GM19463 (cell line): ENCODE measurements at regions not wholly inside any gene's neighbourhood (a gene's known extent, or its start where the extent isn't known, plus 50 kb on each side); places are given as distances from the start of the nearest gene placed in this dataset.
"Not testable (repeated sequence)": the region's sequence is repeated elsewhere in the genome, so short reads cannot be mapped to it uniquely, and the experiment has no call there.

ENCODE experiments used
- ATAC-seq: cut with Tn5 transposase; IDR thresholded peaks from one replicate; pipeline ENCODE4 v1.9.1; 2021; ENCODE audit warnings: mild to moderate bottlenecking, moderate library complexity; ENCODE audit not compliant: unreplicated experiment

DNA sequence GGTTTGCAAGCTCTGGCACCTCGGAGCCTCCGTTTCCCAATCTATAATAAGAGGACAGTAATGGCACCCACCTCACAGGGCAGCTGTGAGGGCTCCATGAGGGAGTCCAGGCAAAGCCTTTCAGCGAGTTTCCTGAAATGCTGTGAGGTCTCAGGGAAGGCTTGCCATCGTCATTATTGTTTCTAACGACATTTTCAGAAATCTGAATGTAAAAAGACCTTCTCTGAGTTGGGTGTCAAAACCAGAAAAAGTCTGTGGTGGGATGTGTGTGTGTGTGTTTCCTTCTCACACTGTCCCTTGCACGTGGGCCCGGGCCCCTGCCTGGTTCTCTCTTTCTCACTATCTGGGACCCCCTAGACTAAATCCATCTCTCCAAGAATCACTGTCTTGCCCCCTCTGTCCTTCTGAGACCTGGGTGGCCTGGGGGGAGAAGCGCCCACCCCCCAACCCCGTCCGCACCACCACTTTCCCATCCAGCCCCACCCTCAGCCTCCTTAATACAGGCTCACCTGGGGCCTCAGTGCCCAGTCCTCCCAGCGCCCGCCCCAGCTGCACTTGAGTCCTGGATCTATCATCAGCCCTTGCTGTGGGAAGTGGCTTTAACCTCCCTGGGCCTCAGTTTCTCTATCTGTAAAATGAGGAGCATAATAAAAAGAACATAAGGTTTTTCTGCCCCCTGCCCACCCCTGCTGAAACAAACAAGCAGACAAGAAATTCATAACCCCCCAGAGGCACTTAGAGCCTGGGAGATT lies 180.3 kb downstream of the C9orf50 start:
- no peak for ATAC-seq

DNA sequence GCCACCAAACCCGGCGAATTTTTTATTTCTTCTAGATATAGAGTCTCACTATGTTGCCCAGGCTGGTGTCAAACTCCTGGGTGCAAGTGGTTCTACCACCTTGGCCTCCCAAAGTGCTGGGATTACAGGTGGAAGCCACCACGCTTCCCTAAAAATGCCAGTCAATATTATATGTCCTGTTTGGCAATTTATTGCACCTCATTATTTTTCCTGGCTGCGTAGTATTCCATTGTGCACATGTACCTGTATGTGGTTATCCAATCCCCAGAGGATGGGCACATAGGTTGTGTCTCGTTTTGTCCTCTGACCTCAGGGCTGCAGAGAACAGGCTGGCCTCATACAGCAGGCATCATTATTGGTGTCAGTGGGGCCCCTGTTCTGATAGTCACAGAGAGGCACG lies 181.7 kb downstream of the C9orf50 start:
- ATAC-seq, result no peak

DNA sequence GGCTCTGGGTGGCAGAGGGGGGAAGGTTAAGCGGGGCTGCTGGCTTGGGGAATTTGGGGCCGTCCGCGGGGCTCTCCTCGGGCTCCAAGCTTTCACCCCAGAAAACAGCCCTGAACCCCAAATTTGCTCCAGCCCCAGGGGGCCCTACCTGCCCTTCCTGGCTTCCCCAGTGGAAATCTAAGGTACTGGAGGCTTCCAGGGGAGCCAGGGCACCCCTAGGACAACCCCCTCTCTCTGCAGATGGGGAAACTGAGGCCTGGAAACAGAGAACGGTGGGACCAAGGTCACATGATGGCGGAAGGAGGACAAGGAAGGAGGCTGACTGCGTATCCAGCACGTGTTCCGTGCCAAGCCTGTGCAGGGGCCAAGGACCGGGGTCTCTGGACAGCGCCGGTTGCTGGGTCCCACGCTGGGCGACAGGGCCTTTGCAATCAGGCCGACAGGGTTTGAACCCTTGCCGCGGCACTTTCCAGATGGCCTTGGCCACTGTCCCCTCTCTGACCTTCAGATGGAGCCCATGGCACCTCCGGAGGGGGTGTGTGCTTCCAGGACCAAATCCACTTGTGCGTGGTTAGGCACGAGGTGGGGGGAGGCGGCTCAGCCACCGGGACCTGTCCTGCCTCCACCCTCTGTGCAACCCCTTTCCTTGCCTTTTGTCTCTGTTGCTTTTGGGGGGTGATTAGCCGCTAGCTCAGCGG lies 183.1 kb downstream of the C9orf50 start:
- no peak for ATAC-seq

DNA sequence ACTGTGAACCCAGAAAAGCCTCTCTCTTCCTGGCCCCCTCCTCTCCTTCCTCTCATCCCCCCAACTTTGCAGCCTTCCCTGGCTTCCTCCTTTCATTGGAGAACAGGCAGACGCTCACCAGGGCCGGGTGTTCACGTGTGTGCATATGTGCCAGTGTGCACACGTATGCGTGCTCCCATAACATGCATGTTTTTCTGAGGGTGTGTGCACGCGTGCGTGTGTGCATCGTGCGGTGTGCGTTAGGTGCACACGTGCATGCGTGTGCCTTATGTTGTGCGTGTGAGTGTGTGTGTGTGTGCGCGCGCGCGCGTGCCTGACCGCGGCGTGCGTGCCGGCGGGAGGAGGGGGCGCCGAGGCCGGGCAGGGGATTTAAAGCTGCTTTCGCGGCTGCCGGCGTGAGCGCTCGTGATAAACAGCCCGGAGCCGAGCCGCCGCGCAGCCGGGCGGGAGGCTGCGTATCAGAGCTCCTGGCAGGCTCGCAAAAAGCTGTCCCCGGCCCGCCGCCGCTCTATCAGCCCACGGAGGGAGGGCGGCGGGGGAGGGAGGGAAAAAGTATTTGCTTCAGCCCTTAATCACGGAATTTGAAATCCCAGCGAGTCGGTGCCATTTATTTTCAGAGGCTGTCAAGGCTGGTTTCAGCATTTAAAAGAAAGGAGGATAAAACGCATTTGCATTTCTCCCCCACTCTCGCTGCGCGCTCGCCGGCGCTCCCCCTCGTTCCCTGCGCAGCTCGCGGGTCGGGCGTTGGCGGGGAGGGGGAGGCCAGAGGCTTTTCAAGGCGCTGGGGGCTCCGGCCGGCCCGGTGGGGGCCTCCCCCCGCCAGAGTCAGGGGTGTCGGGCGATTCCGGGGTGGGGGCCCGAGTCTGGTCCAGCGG lies 183.9 kb downstream of the C9orf50 start:
- ATAC-seq, result no peak

DNA sequence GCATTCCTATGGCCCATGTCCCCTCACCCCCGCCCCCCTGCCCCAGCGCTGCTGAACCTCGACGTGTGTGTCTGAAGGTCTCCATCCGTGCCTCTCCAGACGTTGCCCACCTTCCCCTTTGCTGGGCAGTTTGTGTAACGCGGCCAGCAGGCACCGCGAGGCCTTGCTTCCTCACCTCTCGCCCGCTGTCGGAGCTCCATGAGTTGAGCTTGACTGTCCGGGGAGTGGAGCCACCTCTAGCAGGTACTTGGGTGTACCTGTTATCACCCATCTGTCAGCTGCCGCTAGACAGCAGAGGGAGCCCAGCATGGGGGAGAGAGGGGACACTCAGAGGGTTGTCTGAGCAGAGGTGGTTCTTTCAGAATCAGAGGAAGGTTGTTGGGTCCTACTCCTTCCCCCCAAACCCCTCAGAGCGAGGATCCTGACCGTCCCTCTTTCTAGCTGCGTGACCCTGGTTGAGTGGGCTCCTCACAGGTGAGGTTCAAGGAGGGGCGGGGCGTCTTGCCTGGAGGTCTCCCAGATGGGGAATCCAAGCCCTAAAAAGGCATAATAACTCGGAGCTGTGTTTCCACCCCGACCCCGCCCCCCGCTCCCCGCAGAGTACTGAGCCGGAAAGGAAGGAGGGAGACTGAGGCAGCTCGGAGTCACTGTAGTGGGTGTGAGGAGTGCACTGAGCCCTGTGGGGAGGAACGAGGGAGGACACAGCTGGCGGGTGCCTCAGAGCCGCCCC lies 184.7 kb downstream of the C9orf50 start:
- ATAC-seq, result no peak

DNA sequence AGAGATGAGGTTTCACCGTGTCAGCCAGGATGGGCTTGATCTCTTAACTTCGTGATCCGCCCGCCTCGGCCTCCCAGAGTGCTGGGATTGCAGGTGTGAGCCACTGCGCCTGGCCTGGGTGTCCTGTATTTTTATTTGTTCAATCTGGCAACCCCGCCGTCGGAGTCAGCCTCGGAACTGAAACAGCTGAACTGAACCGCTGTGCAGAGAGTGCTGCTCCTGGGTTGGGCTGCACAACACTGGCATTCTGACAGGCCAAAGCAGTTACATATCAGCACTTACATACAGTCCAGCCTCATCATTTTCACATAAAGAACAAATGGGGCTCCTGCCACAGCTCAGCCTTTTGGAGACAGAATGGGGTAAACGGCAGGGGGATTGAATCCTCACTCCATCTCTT lies 185.6 kb downstream of the C9orf50 start:
- no peak for ATAC-seq

DNA sequence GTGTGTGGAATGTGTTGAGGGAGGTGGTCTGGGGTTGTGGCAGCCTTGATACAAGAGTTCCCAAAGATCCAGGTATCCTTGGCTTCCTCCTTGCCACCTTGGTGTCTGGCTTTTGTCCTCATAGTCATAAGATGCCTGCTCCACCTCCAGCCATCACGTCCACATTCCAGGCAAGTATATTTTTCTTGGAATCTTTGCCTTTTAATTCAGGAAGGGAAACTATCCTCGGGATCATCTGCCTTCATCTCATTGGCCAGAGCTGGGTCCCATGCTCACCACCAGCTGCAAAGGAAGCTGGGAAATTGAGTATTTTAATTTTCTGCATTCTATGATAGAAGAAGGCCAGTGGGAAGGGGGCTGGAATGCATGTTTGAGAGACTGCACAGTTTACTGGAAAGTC lies 186.7 kb downstream of the C9orf50 start:
- ATAC-seq, result no peak

DNA sequence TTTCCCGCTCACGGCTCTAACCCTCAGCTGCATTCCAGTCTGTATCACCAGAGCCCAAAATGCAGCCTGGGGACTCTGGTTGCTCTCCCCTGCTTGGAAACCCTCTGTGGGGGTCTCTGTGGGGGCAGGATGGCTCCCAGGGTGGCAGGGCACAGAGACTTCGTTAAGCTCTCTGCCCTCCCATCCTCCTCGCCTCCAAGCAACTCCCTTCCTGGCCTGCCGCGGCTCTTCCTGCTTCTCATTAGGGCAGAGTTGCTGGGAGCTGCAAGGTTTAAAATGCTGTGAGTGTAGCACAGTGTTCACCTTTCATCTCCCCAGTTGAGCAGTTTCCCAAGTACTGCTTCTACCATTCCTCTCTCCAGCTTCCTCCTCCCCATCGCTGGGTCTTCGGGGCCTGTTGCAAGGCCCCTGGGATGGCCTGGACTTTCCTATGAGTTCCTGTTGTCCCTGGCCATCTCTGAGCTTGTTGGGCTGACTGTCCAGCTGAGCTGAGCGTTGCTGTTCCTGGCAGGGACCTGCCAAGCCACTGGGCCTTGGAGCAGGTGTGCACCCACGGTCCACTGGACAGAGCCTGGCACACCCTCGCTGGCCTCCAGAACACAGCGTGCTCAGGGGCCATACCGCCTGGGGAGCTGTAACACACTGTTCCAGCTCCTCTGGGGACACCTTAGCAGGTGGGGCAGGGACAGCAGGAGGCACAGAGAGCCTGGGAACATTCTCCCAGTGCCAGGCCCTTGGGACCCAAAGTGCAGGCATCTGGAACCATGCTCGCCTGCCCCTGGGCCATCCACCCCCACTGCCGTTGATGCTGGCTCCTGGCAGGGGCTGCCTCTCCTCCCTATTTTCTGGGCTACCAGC lies 188.4 kb downstream of the C9orf50 start:
- no peak for ATAC-seq

DNA sequence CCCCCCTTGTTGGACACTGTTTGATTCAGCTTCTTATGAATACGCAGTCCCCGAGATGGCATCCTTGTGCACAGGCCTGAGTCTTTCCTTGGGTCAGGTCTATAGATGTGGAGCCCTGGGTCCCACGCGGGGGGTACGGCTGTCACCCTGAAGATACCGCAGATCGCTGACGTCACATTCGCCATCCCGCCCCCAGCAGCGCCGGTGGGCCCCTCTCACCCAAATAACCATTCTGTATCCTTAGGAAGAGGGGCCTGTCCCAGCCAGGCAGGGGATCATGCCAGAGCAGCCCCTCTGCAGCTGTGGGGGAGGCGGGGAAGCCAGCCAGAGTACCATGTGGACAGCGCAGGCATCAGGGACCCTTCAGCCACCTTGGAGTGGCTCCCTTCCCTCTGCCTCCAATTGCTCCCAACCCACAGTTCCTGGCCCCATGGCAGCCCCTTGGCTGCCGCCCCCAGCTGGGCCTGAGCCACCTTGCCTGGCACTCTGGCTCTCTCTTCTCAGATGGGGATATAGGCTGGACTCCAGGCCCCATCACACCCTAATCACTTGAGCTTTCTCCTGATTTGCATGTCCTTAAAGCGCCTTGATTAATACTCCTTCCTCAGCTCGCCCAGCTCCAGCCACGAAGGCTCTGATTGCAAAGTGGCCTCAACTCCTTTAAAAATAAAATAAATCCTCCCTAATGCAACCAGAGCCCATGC lies 189.8 kb downstream of the C9orf50 start:
- no peak for ATAC-seq

DNA sequence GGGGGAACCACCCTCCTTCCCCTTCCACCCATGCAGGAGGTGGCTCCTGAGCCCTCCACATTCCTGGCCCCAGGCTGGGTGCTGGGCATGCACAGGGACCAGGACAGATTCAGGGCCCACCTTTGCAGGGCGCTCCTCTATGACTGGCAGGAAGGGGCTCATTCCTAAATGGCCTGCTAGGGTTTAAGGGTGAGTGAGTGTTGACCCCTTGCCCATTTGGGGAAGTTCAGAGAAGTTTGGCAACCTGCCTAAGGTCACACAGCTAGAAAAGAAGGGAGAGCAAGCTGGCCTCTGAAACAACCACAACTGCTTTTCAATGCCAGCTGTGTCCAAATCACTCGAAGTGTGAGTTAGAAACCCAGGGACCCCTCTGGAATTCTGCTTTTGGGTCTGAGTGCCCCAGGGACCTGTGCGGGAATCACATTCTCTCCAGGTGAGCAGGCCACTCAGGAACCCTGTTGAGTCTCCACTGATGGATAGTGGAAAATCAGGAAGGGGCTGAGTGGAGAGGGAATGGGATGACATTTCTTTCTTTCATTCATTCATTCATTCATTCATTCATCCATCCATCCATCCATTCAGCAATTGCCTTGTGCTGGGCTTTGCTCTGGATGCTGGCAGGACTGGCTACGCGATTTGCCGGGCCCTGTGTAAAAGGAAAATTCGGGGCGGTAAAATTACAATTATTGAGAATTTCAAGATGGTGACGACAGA lies 191.9 kb downstream of the C9orf50 start:
- ATAC-seq, result no peak

DNA sequence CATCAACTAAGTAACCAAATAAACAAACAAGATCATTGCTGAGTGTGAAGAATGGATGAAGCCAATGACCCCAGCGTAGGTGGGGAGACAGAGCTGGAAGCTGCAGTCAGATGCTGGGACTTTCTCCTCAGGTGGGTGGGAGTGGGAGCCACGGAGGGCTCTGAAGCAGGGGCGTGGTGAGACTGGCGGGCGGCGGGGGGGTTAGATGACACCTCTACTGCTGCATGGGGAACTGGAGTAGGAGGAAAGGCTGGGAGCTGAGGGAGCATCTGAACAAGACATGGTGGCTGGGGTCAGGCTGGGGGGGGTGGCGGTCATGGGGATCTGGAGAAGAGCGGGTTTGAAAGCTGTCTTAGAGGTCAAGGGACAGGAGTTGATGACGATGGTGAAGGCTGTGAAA lies 193.8 kb downstream of the C9orf50 start:
- ATAC-seq, result no peak

DNA sequence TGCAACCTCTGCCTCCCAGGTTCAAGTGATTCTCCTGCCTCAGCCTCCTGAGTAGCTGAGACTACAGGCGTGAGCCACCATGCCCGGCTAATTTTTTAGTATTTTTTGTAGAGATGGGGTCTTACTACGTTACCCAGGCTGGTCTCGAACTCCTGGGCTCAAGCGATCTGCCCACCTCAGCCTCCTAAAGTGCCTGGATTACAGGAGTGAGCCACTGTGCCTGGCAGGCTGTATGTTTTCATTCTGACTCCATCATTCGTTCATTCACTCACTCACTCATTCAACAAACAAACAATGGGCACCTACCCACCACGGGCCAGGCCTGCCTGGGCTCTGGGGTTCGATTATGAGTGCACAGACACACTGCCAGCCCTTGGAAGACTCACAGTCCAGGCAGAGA lies 197.1 kb downstream of the C9orf50 start:
- not testable (repeated sequence) for ATAC-seq

DNA sequence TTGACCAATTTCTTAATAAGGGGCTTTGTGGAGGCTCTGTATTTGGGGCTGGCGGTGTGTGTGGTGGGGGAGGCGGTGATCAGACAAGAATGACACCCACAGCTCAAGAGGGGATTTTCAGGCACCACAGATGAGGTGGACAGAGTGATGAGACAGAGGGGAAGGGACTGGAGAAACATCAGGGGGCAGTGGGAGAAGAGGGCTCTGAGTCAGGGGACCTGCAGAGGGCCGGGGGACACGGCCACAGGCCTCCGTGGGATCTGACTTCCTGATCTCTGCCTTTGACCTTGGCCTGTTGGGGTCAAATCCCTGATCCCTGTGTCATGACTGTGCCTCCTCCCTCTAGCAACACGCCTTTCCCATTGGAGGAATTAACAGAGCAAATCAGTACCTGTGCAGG lies 197.7 kb downstream of the C9orf50 start:
- ATAC-seq, result no peak

DNA sequence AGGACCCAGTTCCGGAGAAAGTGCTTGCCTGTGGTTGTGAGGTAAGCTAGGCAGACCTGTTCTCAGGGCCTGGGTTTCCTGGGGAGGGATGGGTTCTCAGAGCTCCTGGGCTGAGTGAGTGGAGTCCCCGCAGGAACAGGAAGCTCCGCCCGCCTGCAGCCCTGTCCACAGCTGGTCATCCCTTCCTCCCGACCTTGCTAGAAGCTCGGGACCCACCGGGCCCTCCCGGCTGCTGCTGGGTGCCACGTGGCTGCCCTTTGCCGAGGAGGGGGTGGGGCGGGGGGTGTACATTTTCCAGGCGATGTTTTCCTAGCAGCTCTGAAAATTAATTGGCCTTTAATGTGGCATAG lies 198.1 kb downstream of the C9orf50 start:
- ATAC-seq, result no peak

DNA sequence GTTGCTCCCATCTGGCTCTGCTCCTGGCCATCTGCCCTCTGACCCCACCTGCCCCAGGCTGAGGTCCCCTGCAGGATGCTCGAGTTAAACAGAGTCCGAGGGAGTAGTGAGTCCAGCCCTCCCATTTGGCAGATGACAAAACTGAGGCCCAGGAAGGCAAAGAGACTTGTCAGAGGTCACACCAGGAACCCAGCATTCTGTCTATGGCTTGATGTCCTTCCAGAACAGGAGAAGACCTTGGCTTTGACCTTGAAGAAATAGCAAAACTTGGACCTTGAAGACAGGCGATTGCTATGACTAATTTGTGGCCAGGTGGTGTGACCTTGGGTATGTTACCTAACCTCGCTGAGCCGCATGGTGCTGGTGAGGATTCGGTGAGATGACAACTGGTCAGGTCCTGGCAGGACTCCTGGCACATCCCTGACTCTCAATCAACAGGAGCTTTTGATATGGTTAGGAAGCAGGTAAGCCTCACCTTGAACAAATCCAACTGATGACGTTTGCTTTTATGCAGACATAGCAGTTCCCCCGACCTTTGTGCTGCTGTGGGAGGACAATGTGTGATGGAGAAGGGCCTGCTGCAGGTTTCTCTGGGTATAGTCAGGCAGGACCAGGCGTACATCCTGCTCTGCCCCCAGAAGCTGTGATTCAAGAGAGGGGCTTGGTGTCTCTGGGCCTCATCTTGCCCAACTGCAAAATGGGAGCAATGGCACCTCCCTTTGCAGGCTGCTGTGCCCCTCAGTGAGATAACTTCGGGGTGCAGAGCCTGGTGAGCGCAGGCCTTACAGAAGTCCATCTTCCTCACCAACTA lies 198.7 kb downstream of the C9orf50 start:
- ATAC-seq, result no peak

DNA sequence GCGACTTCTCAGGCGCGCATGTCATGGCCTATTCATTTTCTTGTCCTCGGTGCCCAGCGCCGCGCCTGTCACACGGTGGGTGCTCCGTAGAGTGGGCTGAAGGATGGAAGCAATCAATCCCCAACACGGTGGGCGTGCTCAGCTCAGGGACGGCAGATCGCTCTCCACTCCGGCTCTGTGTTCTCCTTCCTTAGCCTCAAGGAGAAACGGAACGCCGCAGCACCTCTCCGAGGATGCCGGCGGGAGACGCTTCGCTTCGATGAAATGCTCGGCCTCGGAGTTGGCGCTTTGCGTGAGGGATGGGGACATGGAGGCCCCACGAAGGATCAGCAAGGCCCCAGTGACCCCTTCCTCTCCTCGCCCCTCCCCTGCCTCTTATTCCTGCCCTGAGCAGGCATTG lies 199.5 kb downstream of the C9orf50 start:
- no peak for ATAC-seq

DNA sequence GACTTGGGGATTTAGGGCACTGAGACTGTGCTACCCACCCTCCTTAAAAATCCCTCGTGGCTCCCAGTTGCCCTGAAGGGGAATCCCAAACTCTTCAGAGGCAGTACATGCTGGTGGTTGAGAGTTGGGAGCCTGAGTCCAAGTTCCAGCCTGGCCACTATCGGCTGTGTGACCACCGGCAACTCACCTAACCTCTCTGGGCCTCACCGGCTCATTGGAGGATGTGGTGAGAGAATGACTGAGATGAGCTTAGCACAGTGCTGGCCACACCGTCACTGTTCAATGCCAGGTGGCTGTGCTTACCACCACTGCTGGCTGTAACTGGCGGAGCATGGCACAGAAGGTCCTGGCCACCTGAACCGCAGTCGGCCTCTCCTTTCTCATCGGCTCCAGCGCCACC lies 200.2 kb downstream of the C9orf50 start:
- ATAC-seq, result no peak

DNA sequence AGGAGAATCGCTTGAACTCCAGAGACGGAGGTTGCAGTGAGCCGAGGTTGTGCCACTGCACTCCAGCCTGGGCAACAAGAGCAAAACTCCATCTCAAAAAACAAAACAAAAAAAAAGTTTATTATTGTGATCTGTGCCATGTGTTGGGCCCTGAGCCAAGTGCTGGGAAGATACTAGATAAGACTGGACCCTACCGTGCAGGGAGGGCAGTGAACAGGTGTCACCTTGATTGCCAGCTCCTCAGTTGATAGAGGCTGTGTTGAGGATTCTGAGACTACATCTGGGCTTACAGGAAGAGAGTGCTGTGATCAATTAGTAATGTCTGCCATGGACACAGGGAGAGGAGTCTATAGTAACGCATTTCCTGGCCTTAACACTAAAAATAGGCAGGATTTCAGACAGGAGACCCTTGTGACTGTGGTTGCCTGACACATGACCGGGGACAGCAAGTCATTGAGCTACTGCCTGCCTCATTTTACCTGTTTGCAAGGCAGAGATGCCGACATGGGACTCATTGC lies 201.5 kb downstream of the C9orf50 start:
- ATAC-seq, result no peak
